ENCODE measurements at regions not wholly inside any gene's neighbourhood (a gene's known extent, or its start where the extent isn't known, plus 50 kb on each side); places are given as distances from the start of the nearest gene placed in this dataset.

DNA sequence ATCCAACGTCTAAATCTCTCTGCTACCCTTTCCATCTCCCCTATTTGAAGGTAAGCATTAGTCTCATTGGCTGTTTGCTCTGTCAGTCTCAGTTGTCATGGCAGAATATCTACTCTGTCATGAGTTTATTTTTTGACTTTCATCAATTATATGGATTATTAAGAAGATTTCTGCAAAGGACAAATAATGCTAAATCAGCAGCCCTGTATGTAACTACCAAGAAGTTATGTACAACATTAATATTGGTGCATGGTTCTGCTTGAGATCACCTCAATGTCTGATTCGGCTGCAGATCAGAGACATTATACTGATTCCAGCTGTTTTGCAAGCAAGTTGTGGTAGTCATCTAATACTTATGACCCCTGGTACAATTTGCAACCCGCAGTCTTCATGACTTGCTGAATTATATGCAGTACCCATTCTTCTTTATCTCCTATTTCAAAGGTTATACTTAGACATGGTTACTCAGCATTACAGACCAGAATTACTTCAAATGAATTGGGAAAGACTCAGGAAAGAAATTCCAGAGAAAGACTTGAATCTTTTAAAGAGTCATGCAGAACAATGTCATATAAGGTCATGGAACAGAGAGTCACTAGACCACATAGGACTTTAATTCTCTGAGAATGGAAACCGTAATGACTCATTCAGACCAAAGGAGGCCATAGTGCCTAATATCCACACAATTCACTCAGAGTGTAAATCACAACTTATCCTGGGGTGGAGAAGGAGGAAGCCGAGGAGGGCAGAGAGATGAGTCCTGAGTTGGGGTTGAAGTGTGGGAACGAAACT is 201.4 kb downstream of the IBTK start:
- intact Hi-C loops (cut with micrococcal nuclease): no loop called here
- Histone ChIP-seq H3K4me3 (ENCODE audit: low read length in 2 of 2) (no peak overlapping the region), H3K9me3 (ENCODE audit: control insufficient read depth in 1 of 2, low read length in 2 of 2) (no peaks in the 10 kb centered on the region), H3K27me3 (ENCODE audit: insufficient read depth, low read length) (no peaks in the 10 kb centered on the region), H3K4me1 (ENCODE audit: insufficient read depth, low read length) (no peaks in the 10 kb centered on the region), H3K27ac (ENCODE audit: low read depth, low read length) (no peak overlapping the region), H3K36me3 (ENCODE audit: insufficient read depth, low read length) (no peaks in the 10 kb centered on the region)
- H3K9me3 Mint-ChIP-seq: peaks cover 0 to 1% (median 0%) of the 10 kb centered on the region in 8 donors
- no peaks in the 10 kb centered on the region for H3K4me1 Mint-ChIP-seq
- H3K4me3 Mint-ChIP-seq: no peak overlapping the region
- no peak for DNase-seq
- CTCF ChIA-PET (ENCODE audit: partially characterized antibody): no interaction called here
- no peak overlapping the region for H3K27ac Mint-ChIP-seq
- peaks cover 0 to 1% of the 10 kb centered on the region in 2 donors for H3K27me3 Mint-ChIP-seq
- POLR2A ChIA-PET (ENCODE audit: partially characterized antibody): no interaction called here
- no peaks in the 10 kb centered on the region for H3K36me3 Mint-ChIP-seq

DNA sequence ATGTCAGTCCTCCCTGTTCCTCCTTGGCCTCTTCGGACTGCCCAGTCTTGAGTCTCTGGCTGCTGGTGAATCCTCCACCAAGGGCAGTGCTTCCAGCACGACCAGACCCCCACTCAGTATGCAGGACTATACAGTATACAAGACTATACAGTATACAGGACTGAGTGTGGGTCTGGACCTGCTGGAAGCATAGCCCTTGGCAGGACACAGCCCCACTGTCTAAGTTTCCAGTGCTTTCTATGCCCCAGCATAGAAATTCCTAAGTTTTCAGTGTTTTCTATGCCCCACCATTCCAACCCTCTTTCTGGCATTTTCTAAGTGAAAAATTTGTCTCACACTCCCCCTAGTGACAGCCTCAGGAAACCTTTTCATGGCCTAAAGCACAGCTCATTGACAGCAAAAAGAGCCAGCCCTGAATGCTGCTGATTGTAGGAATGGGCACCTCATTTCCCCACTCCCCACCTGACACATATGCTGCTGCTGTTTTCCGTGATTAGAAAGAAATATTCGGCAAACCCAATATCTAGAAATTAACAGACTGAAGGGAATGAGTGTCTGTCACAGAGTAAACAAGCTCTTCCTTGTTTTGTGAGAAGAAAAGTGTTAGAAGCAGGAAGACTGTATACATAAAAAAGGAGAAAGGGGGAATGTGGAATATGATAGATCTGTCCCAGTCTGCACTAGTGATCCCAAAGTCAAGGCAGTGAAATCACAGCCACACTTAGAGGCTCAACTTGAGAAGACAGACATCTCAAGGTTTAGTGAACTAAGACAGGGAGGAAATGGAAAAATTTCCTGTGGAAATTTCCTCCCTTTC is 206.9 kb downstream of the IBTK start:
- H3K4me3 ChIP-seq (ENCODE audit: low read length in 2 of 2): no peak overlapping the region
- H3K27me3 ChIP-seq (ENCODE audit: insufficient read depth, low read length): no peaks in the 10 kb centered on the region
- no peaks in the 10 kb centered on the region for H3K36me3 ChIP-seq (ENCODE audit: insufficient read depth, low read length)
- no peaks in the 10 kb centered on the region for H3K9me3 ChIP-seq (ENCODE audit: control insufficient read depth in 1 of 2, low read length in 2 of 2)
- H3K27ac ChIP-seq (ENCODE audit: low read depth, low read length): no peak overlapping the region
- H3K4me1 Mint-ChIP-seq: no peaks in the 10 kb centered on the region
- DNase-seq: no peak
- peaks cover 0 to 1% of the 10 kb centered on the region in 2 donors for H3K27me3 Mint-ChIP-seq
- no peak overlapping the region for H3K4me3 Mint-ChIP-seq
- no peaks in the 10 kb centered on the region for H3K4me1 ChIP-seq (ENCODE audit: insufficient read depth, low read length)
- ChIA-PET CTCF (ENCODE audit: partially characterized antibody) (no interaction called here), POLR2A (ENCODE audit: partially characterized antibody) (no interaction called here)
- H3K36me3 Mint-ChIP-seq: no peaks in the 10 kb centered on the region
- intact Hi-C loops (cut with micrococcal nuclease): no loop called here
- no peak overlapping the region for H3K27ac Mint-ChIP-seq
- peaks cover 0 to 1% (median 0%) of the 10 kb centered on the region in 8 donors for H3K9me3 Mint-ChIP-seq

DNA sequence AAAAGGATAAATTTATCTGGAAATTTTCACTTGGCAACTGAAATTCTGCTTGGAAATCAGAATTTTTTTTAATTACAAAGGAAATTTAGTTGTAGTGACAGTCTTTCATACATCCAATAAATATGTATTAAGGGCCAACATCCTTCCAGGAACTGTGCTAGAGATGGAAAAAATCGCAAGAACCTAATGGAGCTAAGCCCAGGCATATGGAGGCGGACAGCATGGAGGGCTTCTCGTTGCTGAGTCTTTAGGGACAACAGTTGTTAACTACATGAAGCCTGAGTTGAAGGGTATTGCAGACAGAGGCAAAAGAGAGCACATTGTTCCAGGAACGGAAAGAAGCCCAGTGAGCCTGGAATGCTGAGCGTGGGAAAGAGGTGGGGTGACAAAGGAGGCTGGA is 208.9 kb downstream of the IBTK start:
- CTCF ChIA-PET (ENCODE audit: partially characterized antibody): no interaction called here
- Histone ChIP-seq H3K36me3 (ENCODE audit: insufficient read depth, low read length) (no peaks in the 10 kb centered on the region), H3K4me1 (ENCODE audit: insufficient read depth, low read length) (no peaks in the 10 kb centered on the region), H3K27ac (ENCODE audit: low read depth, low read length) (no peak overlapping the region), H3K4me3 (ENCODE audit: low read length in 2 of 2) (no peak overlapping the region), H3K27me3 (ENCODE audit: insufficient read depth, low read length) (no peaks in the 10 kb centered on the region), H3K9me3 (ENCODE audit: control insufficient read depth in 1 of 2, low read length in 2 of 2) (no peaks in the 10 kb centered on the region)
- DNase-seq: no peak
- no peaks in the 10 kb centered on the region for H3K36me3 Mint-ChIP-seq
- H3K27me3 Mint-ChIP-seq: no peaks in the 10 kb centered on the region
- H3K4me3 Mint-ChIP-seq: no peak overlapping the region
- H3K4me1 Mint-ChIP-seq: no peaks in the 10 kb centered on the region
- no peak overlapping the region for H3K27ac Mint-ChIP-seq
- POLR2A ChIA-PET (ENCODE audit: partially characterized antibody): no interaction called here
- H3K9me3 Mint-ChIP-seq: no peaks in the 10 kb centered on the region
- intact Hi-C loops (cut with micrococcal nuclease): no loop called here

DNA sequence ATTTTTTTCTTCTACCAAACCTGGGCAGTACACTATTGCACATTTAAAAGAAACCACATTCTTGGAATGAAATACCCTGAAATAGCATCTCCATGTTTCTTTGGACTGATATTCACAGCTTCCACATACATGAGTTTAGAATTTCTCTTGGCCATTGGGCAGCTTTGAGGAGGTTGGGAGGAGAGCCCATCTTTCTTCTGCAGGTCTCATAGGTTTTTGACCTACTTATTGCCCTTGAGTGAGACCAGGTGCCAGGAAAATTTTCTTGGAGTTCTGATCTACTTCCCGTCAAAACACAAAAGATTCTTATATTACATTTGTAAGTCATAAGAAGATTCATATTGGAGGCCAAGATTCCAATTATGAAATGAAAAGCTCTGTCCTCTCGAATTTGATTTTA is 212.0 kb downstream of the IBTK start:
- peaks cover 0 to 2% (median 0%) of the 10 kb centered on the region in 8 donors for H3K9me3 Mint-ChIP-seq
- CTCF ChIA-PET (ENCODE audit: partially characterized antibody): no interaction called here
- H3K27ac Mint-ChIP-seq: no peak overlapping the region

DNA sequence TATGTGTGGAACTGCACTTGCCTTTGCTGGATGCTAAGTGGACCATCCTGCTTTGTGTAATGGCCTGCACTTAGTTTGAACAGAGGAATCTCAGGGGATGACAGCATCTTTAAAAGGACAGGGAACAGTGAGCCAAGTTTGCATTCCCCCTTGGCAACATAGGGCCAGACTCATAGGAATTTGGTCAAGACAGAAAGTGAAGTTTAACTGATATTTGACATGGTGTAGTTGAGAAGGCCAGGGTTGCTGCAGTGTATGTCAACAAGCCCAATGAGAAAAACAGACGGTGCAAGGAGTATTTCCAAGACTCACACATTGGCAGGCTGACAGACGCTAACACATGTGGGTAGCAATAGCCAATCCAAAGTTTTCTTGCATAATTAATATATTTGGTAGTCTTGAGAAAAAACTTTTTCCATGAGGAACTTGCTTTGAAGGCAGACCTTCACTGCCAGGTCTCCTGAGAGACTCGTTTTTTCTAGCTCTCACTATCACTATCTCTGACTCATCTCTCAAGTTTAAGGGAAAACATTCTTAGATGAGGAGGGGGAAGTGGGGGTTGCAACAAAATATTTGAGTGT is 213.8 kb downstream of the IBTK start:
- Histone ChIP-seq H3K27me3 (ENCODE audit: insufficient read depth, low read length) (no peaks in the 10 kb centered on the region), H3K9me3 (ENCODE audit: control insufficient read depth in 1 of 2, low read length in 2 of 2) (no peaks in the 10 kb centered on the region), H3K36me3 (ENCODE audit: insufficient read depth, low read length) (no peaks in the 10 kb centered on the region), H3K4me3 (ENCODE audit: low read length in 2 of 2) (no peak overlapping the region), H3K4me1 (ENCODE audit: insufficient read depth, low read length) (no peaks in the 10 kb centered on the region), H3K27ac (ENCODE audit: low read depth, low read length) (no peak overlapping the region)
- Mint-ChIP-seq H3K27me3 (no peaks in the 10 kb centered on the region), H3K4me1 (no peaks in the 10 kb centered on the region), H3K36me3 (no peaks in the 10 kb centered on the region), H3K27ac (no peak overlapping the region), H3K9me3 (peaks cover 0 to 2% (median 0%) of the 10 kb centered on the region in 8 donors), H3K4me3 (no peak overlapping the region)
- no peak for DNase-seq
- ChIA-PET POLR2A (ENCODE audit: partially characterized antibody) (no interaction called here), CTCF (ENCODE audit: partially characterized antibody) (no interaction called here)
- intact Hi-C loops (cut with micrococcal nuclease): no loop called here

More for the DNA sequence above, 212.0 kb downstream of the IBTK start:
- intact Hi-C loops (cut with micrococcal nuclease): no loop called here
- Histone ChIP-seq H3K27me3 (ENCODE audit: insufficient read depth, low read length) (no peaks in the 10 kb centered on the region), H3K4me3 (ENCODE audit: low read length in 2 of 2) (no peak overlapping the region), H3K4me1 (ENCODE audit: insufficient read depth, low read length) (no peaks in the 10 kb centered on the region), H3K36me3 (ENCODE audit: insufficient read depth, low read length) (no peaks in the 10 kb centered on the region), H3K9me3 (ENCODE audit: control insufficient read depth in 1 of 2, low read length in 2 of 2) (no peaks in the 10 kb centered on the region), H3K27ac (ENCODE audit: low read depth, low read length) (no peak overlapping the region)
- H3K4me1 Mint-ChIP-seq: no peaks in the 10 kb centered on the region
- POLR2A ChIA-PET (ENCODE audit: partially characterized antibody): no interaction called here
- no peaks in the 10 kb centered on the region for H3K27me3 Mint-ChIP-seq
- no peak overlapping the region for H3K4me3 Mint-ChIP-seq
- no peaks in the 10 kb centered on the region for H3K36me3 Mint-ChIP-seq
- DNase-seq: no peak

DNA sequence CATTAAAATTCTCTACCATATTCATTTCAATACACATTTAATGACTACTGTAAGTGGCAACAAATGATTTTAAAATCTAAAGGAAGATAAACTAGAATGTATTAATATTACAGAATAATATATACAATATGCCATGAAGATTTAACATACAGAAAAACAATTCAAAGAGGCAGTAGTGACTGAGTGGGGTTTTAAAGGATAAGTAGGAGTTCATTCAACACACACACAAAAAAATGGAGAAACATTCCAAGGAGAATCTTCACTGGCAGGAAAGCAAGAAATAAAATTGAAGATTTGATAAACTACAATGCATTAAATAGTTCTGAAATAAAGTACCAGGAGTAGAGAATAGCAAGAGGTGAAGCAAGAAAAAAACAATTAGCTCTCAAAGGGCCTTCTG is 215.1 kb downstream of the IBTK start:
- Histone ChIP-seq H3K27ac (ENCODE audit: low read depth, low read length) (no peak overlapping the region), H3K4me1 (ENCODE audit: insufficient read depth, low read length) (no peaks in the 10 kb centered on the region), H3K4me3 (ENCODE audit: low read length in 2 of 2) (no peak overlapping the region), H3K36me3 (ENCODE audit: insufficient read depth, low read length) (no peaks in the 10 kb centered on the region), H3K9me3 (ENCODE audit: control insufficient read depth in 1 of 2, low read length in 2 of 2) (no peaks in the 10 kb centered on the region), H3K27me3 (ENCODE audit: insufficient read depth, low read length) (no peaks in the 10 kb centered on the region)
- intact Hi-C loops (cut with micrococcal nuclease): no loop called here
- H3K9me3 Mint-ChIP-seq: peaks cover 0 to 2% (median 0%) of the 10 kb centered on the region in 8 donors
- H3K27ac Mint-ChIP-seq: no peak overlapping the region
- no peaks in the 10 kb centered on the region for H3K36me3 Mint-ChIP-seq
- no peak overlapping the region for H3K4me3 Mint-ChIP-seq
- ChIA-PET CTCF (ENCODE audit: partially characterized antibody) (no interaction called here), POLR2A (ENCODE audit: partially characterized antibody) (no interaction called here)
- H3K4me1 Mint-ChIP-seq: no peaks in the 10 kb centered on the region
- DNase-seq: no peak
- H3K27me3 Mint-ChIP-seq: no peaks in the 10 kb centered on the region

DNA sequence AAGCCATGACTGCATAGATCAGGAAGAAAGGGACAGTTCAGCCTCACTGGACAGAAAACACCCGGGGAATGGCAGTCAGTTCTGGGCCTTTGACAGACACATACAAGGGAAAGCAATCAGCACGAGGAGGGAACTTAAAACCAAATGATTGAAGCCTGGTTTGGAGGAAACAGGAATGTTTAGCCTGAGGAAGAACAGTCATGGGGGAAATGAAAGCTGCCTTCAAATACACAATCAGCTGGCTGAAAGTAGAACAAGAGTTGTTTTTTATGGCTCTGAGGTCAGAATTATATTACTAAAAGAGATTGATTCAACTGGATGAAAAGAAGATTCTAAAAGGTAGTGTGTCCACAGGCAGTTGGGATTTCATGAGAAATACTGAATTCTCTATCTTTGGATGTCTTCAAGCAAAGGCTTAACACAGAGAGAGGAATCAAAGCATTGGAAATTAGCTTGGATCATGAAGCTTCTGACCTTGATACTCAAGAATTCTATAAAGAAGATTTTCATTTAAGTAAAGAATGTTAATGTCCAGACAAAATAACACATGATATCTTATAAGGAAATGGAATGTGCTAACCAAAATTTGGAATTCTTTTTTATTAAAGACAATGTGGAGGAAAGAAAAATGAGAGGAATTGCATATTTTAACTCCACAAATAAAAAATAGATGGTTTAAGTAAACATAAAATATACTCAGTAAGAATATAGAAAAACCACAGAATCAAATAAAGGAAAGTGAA is 216.6 kb downstream of the IBTK start:
- DNase-seq: no peak
- Histone ChIP-seq H3K36me3 (ENCODE audit: insufficient read depth, low read length) (no peaks in the 10 kb centered on the region), H3K9me3 (ENCODE audit: control insufficient read depth in 1 of 2, low read length in 2 of 2) (no peaks in the 10 kb centered on the region), H3K4me1 (ENCODE audit: insufficient read depth, low read length) (no peaks in the 10 kb centered on the region), H3K4me3 (ENCODE audit: low read length in 2 of 2) (no peak overlapping the region), H3K27me3 (ENCODE audit: insufficient read depth, low read length) (no peaks in the 10 kb centered on the region), H3K27ac (ENCODE audit: low read depth, low read length) (no peak overlapping the region)
- ChIA-PET CTCF (ENCODE audit: partially characterized antibody) (interaction anchor here (1.3 kb wide), 1 partner anchor 9 kb away, joined by 4 read pairs; no protein-coding TSS in a partner anchor), POLR2A (ENCODE audit: partially characterized antibody) (no interaction called here)
- Mint-ChIP-seq H3K9me3 (peaks cover 0 to 2% (median 0%) of the 10 kb centered on the region in 8 donors), H3K27me3 (no peaks in the 10 kb centered on the region), H3K4me1 (no peaks in the 10 kb centered on the region), H3K4me3 (no peak overlapping the region), H3K27ac (no peak overlapping the region), H3K36me3 (no peaks in the 10 kb centered on the region)
- intact Hi-C loops (cut with micrococcal nuclease): no loop called here

Data from CD4-positive, alpha-beta memory T cell (primary cell).